ENCODE measurements at regions not wholly inside any gene's neighbourhood (a gene's known extent, or its start where the extent isn't known, plus 50 kb on each side); places are given as distances from the start of the nearest gene placed in this dataset.

GRCh38 chr10:60604342-60604741 is 173.9 kb upstream of the CDK1 start:
- no peak for TF ChIP-seq CTCF (IDR thresholded peaks at IDR 0.05; ENCODE audit: borderline replicate concordance, extremely low read depth, low read length, poor library complexity, severe bottlenecking)
- no peak for TF ChIP-seq EZH2 (IDR thresholded peaks at IDR 0.05; ENCODE audit: borderline replicate concordance, low read depth, low read length, severe bottlenecking)

Data from DND-41 (cell line).